ENCODE measurements at regions not wholly inside any gene's neighbourhood (a gene's known extent, or its start where the extent isn't known, plus 50 kb on each side); places are given as distances from the start of the nearest gene placed in this dataset.

- TF ChIP-seq EZH2 (IDR thresholded peaks at IDR 0.05; ENCODE audit: borderline replicate concordance, low read depth, low read length, severe bottlenecking), result no peak
- TF ChIP-seq, protein P1, sequence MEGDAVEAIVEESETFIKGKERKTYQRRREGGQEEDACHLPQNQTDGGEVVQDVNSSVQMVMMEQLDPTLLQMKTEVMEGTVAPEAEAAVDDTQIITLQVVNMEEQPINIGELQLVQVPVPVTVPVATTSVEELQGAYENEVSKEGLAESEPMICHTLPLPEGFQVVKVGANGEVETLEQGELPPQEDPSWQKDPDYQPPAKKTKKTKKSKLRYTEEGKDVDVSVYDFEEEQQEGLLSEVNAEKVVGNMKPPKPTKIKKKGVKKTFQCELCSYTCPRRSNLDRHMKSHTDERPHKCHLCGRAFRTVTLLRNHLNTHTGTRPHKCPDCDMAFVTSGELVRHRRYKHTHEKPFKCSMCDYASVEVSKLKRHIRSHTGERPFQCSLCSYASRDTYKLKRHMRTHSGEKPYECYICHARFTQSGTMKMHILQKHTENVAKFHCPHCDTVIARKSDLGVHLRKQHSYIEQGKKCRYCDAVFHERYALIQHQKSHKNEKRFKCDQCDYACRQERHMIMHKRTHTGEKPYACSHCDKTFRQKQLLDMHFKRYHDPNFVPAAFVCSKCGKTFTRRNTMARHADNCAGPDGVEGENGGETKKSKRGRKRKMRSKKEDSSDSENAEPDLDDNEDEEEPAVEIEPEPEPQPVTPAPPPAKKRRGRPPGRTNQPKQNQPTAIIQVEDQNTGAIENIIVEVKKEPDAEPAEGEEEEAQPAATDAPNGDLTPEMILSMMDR (IDR thresholded peaks at IDR 0.05; ENCODE audit: borderline replicate concordance, extremely low read depth, low read length, poor library complexity, severe bottlenecking), result no peak
- Histone ChIP-seq H3K9ac (ENCODE audit: low read depth, low read length) (no peak overlapping the region), H3K9me3 (ENCODE audit: insufficient read depth, low read length, severe bottlenecking) (no peaks in the 10 kb centered on the region), H3K79me2 (ENCODE audit: insufficient read depth, low read length) (no peaks in the 10 kb centered on the region), H4K20me1 (ENCODE audit: insufficient read depth, low read length) (no peaks in the 10 kb centered on the region), H3K4me1 (ENCODE audit: insufficient read depth, low read length) (no peaks in the 10 kb centered on the region), H3K27ac (ENCODE audit: low read length) (no peak overlapping the region), H3K4me2 (ENCODE audit: insufficient read depth, low read length) (no peak overlapping the region), H3K27me3 (ENCODE audit: insufficient read depth, low read length, poor library complexity) (no peaks in the 10 kb centered on the region), H3K4me3 (ENCODE audit: low read depth in 1 of 2, low read length in 2 of 2) (no peak overlapping the region), H3K36me3 (ENCODE audit: insufficient read depth, low read length) (no peaks in the 10 kb centered on the region), H2AFZ (ENCODE audit: low read depth, low read length) (no peak overlapping the region)
- no peak for DNase-seq
- no peak for ATAC-seq (ENCODE audit: insufficient read depth, low read depth)
Measured at GRCh38 chr12:33061844-33062243, 165.3 kb upstream of the PKP2 start.

GRCh38 chr12:33054371-33054770 lies 157.8 kb upstream of the PKP2 start:
- Histone ChIP-seq H3K9me3 (ENCODE audit: insufficient read depth, low read length, severe bottlenecking) (no peaks in the 10 kb centered on the region), H3K27ac (ENCODE audit: low read length) (no peak overlapping the region), H3K4me3 (ENCODE audit: low read depth in 1 of 2, low read length in 2 of 2) (no peak overlapping the region), H3K27me3 (ENCODE audit: insufficient read depth, low read length, poor library complexity) (no peaks in the 10 kb centered on the region), H3K4me1 (ENCODE audit: insufficient read depth, low read length) (no peaks in the 10 kb centered on the region), H2AFZ (ENCODE audit: low read depth, low read length) (no peak overlapping the region), H3K36me3 (ENCODE audit: insufficient read depth, low read length) (no peaks in the 10 kb centered on the region), H3K9ac (ENCODE audit: low read depth, low read length) (no peak overlapping the region), H4K20me1 (ENCODE audit: insufficient read depth, low read length) (no peaks in the 10 kb centered on the region), H3K79me2 (ENCODE audit: insufficient read depth, low read length) (no peaks in the 10 kb centered on the region), H3K4me2 (ENCODE audit: insufficient read depth, low read length) (no peak overlapping the region)
- ATAC-seq (ENCODE audit: insufficient read depth, low read depth) (no peak), DNase-seq (no peak)
- TF ChIP-seq, protein P1 (IDR thresholded peaks at IDR 0.05; ENCODE audit: borderline replicate concordance, extremely low read depth, low read length, poor library complexity, severe bottlenecking), result no peak
- no peak for TF ChIP-seq EZH2 (IDR thresholded peaks at IDR 0.05; ENCODE audit: borderline replicate concordance, low read depth, low read length, severe bottlenecking)

GRCh38 chr12:33052141-33053051 lies 155.8 kb upstream of the PKP2 start:
- TF ChIP-seq, protein P1 (IDR thresholded peaks at IDR 0.05; ENCODE audit: borderline replicate concordance, extremely low read depth, low read length, poor library complexity, severe bottlenecking), result no peak
- no peak for TF ChIP-seq EZH2 (IDR thresholded peaks at IDR 0.05; ENCODE audit: borderline replicate concordance, low read depth, low read length, severe bottlenecking)
- H4K20me1 ChIP-seq (ENCODE audit: insufficient read depth, low read length), result no peaks in the 10 kb centered on the region
- H3K79me2 ChIP-seq (ENCODE audit: insufficient read depth, low read length), result no peaks in the 10 kb centered on the region
- H3K9ac ChIP-seq (ENCODE audit: low read depth, low read length), result no peak overlapping the region
- H3K4me3 ChIP-seq (ENCODE audit: low read depth in 1 of 2, low read length in 2 of 2), result no peak overlapping the region
- no peaks in the 10 kb centered on the region for H3K4me1 ChIP-seq (ENCODE audit: insufficient read depth, low read length)
- no peaks in the 10 kb centered on the region for H3K36me3 ChIP-seq (ENCODE audit: insufficient read depth, low read length)
- H2AFZ ChIP-seq (ENCODE audit: low read depth, low read length), result no peak overlapping the region
- H3K4me2 ChIP-seq (ENCODE audit: insufficient read depth, low read length), result no peak overlapping the region
- DNase-seq (no peak), ATAC-seq (ENCODE audit: insufficient read depth, low read depth) (no peak)
- no peaks in the 10 kb centered on the region for H3K27me3 ChIP-seq (ENCODE audit: insufficient read depth, low read length, poor library complexity)
- no peaks in the 10 kb centered on the region for H3K9me3 ChIP-seq (ENCODE audit: insufficient read depth, low read length, severe bottlenecking)
- no peak overlapping the region for H3K27ac ChIP-seq (ENCODE audit: low read length)

Data from DND-41 (cell line).